ENCODE measurements at regions not wholly inside any gene's neighbourhood (a gene's known extent, or its start where the extent isn't known, plus 50 kb on each side); places are given as distances from the start of the nearest gene placed in this dataset.

DNA sequence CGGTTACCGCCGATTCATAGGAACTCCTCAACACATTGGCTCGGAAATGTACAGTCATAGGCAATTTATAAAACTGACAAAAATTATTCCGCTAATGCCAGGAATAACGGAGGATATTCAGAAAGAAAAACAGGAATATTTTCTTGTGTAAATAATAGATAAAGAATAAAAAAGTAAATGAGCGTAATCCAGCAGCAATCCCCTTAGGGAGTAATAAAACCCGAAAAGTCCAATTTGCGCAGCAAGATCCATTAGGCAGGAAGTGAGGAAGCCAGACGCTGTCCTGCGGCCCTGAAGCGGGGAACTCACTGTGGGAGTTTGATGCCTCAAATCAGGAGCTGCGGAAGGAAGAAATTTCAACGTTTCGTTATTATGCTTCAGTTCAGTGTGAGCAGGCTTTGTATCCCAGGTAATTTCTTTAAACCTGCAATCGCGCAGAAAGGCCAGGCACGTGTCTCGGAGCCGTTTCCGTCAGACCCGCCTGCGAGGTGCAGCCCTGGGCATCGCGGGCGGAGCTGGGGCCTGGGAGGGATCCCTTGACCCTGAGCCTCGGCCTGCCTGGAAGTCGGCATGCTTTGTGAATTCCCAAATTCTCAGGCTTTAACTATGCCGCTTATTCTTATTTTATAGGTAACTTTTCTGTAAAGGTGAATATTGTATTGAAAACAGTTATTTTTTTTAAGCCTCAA lies 180.9 kb upstream of the ALKAL2 start:
- DNase-seq (ENCODE audit: low spot score in 2 of 2), result no peak
- no peaks in the 10 kb centered on the region for H3K36me3 ChIP-seq
- peaks cover 4 to 23% of the 10 kb centered on the region in 2 donors for H3K27me3 ChIP-seq
- H3K4me3 ChIP-seq, result no peak overlapping the region
- peaks cover 0 to 6% of the 10 kb centered on the region in 2 donors for H3K9me3 ChIP-seq
- intact Hi-C loops (cut with DNase I; ENCODE audit: low total_unique reads), result no loop called here
- no peak overlapping the region for H3K27ac ChIP-seq
- H3K4me1 ChIP-seq, result no peaks in the 10 kb centered on the region
- TF ChIP-seq POLR2AphosphoS5 (IDR thresholded peaks at IDR 0.05), result no peak
- TF ChIP-seq POLR2A (IDR thresholded peaks at IDR 0.05), result no peak
- TF ChIP-seq CTCF (IDR thresholded peaks at IDR 0.05), result no peak

DNA sequence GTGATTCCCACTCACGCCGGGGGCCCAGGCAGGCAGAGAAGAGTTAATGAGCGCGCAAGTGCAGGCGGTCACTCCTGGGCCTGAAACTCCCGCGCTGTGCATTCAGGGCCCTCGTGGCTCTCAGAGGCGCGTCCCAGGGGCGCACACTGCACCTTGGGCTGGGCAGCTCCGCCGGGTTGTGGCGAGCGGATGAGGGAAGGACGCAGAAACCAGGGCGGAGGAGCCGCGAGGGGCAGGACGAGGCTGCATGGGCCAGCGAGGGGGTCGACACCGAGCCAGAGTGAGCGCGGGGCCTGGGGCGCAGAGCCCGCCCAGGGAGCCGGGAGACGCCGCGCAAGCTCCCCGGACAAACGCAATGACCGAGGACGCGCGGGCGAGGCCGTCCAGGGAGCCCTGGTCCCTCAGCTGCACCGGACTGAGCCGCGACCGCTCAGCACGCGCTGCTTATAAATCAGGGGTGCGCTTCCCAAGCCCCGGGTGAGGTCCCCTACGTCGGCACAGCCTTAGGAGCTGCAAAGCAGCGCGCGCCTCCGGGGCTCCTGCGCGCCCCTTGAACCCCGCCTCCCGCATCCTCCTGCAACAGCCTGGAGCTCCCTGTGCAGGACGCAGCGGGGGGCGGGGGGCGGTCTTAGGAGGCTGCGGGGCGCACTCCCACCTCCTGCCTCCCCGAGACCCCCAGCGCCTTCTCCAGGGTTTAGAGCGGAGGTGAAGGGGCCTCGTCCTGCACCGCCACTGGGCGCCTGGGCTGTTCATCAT lies 180.2 kb upstream of the ALKAL2 start:
- Histone ChIP-seq H3K27ac (no peak overlapping the region), H3K36me3 (no peaks in the 10 kb centered on the region), H3K4me1 (no peaks in the 10 kb centered on the region), H3K9me3 (no peaks in the 10 kb centered on the region), H3K27me3 (peaks cover 4 to 23% of the 10 kb centered on the region in 2 donors), H3K4me3 (peak overlapping the region; percentile 3 to 49 (median 15))
- TF ChIP-seq POLR2A (IDR thresholded peaks at IDR 0.05), result no peak
- no peak for TF ChIP-seq CTCF (IDR thresholded peaks at IDR 0.05)
- no peak for TF ChIP-seq POLR2AphosphoS5 (IDR thresholded peaks at IDR 0.05)
- intact Hi-C loops (cut with DNase I; ENCODE audit: low total_unique reads), result no loop called here
- DNase-seq (ENCODE audit: low spot score in 2 of 2), result no peak

- H3K9me3 ChIP-seq, result no peaks in the 10 kb centered on the region
- DNase-seq (ENCODE audit: low spot score in 2 of 2), result no peak
- no peaks in the 10 kb centered on the region for H3K4me1 ChIP-seq
- intact Hi-C loops (cut with DNase I; ENCODE audit: low total_unique reads), result no loop called here
- peaks cover 4 to 23% of the 10 kb centered on the region in 2 donors for H3K27me3 ChIP-seq
- peak overlapping the region; percentile 3 to 49 (median 15) for H3K4me3 ChIP-seq
- TF ChIP-seq CTCF (IDR thresholded peaks at IDR 0.05), result no peak
- TF ChIP-seq POLR2A (IDR thresholded peaks at IDR 0.05), result no peak
- TF ChIP-seq POLR2AphosphoS5 (IDR thresholded peaks at IDR 0.05), result no peak
- H3K36me3 ChIP-seq, result no peaks in the 10 kb centered on the region
- no peak overlapping the region for H3K27ac ChIP-seq
These were observed 179.6 kb upstream of the ALKAL2 start for GRCh38 chr2:467543-467891.

- H3K9me3 ChIP-seq, result no peaks in the 10 kb centered on the region
- intact Hi-C loops (cut with DNase I; ENCODE audit: low total_unique reads), result no loop called here
These were observed 179.2 kb upstream of the ALKAL2 start for GRCh38 chr2:467101-467500.

More at GRCh38 chr2:467101-467500, 179.2 kb upstream of the ALKAL2 start:
- DNase-seq (ENCODE audit: low spot score in 2 of 2), result no peak
- Histone ChIP-seq H3K27me3 (peaks cover 4 to 23% of the 10 kb centered on the region in 2 donors), H3K36me3 (no peaks in the 10 kb centered on the region), H3K27ac (no peak overlapping the region), H3K4me3 (no peak overlapping the region), H3K4me1 (no peaks in the 10 kb centered on the region)
- no peak for TF ChIP-seq POLR2A (IDR thresholded peaks at IDR 0.05)
- TF ChIP-seq CTCF (IDR thresholded peaks at IDR 0.05), result no peak
- no peak for TF ChIP-seq POLR2AphosphoS5 (IDR thresholded peaks at IDR 0.05)
